SK-N-SH (cell line): ENCODE measurements at regions not wholly inside any gene's neighbourhood (a gene's known extent, or its start where the extent isn't known, plus 50 kb on each side); places are given as distances from the start of the nearest gene placed in this dataset.

Experiments used
- CTCF ChIA-PET: fragments of 300-600, 350-600 bp; formaldehyde crosslinking; extraction: SDS; loops from one replicate; lab custom pipeline; 2021; lab: Yijun Ruan, JAX
- POLR2A ChIA-PET: fragments of 350-600 bp; sonication (Branson Sonifier 250); formaldehyde crosslinking; extraction: SDS; loops from one replicate; lab custom pipeline; 2020; ENCODE audit warnings: antibody characterized with exemption, inconsistent platforms; lab: Yijun Ruan, JAX
- DNase-seq: peaks from one replicate; pipeline ENCODE4 v3.0.0; 2012
- H2AFZ ChIP-seq: fragments of 200-600 bp; sonication (generic); 2 replicates; pipeline ENCODE4 v1.8.1; 2016; ENCODE audit warnings: antibody characterized with exemption, mild to moderate bottlenecking, low read depth
- H3F3A ChIP-seq: fragments of 200-600 bp; sonication (generic); replicated peaks from 2 replicates; pipeline ENCODE3; 2016; ENCODE audit warnings: antibody characterized with exemption, mild to moderate bottlenecking; ENCODE audit not compliant: insufficient read depth
- H3K27ac ChIP-seq, 2 experiments: fragments of 200-500 bp in 1 of 2; fragments of 200-600 bp in 1 of 2; sonication (Bioruptor generic) in 1 of 2; sonication (generic), shearing (Covaris generic) in 1 of 2; 2 replicates each; pipeline versions ENCODE4 v1.5.1 to v1.6.1; 2014 to 2016; ENCODE audit warnings: low read depth in 2 of 2, inconsistent platforms in 1 of 2, low read length in 1 of 2, mild to moderate bottlenecking in 1 of 2, mixed read lengths in 1 of 2
- H3K27me3 ChIP-seq: fragments of 200-600 bp; sonication (generic), shearing (Covaris generic); 2 replicates; pipeline ENCODE4 v1.6.1; 2016; ENCODE audit warnings: mixed run types; ENCODE audit not compliant: insufficient read depth
- H3K36me3 ChIP-seq, 2 experiments: fragments of 200-500 bp in 1 of 2; fragments of 200-600 bp in 1 of 2; sonication (Bioruptor generic) in 1 of 2; sonication (generic) in 1 of 2; replicated peaks in 1 of 2; 2 replicates each; pipeline versions ENCODE3 to v1.5.1; 2014 to 2016; ENCODE audit warnings: low read length in 1 of 2, mild to moderate bottlenecking in 1 of 2; ENCODE audit not compliant: insufficient read depth in 2 of 2, control insufficient read depth in 1 of 2
- H3K4me1 ChIP-seq, 2 experiments: fragments of 200-500 bp in 1 of 2; fragments of 200-600 bp in 1 of 2; sonication (Bioruptor generic) in 1 of 2; sonication (generic), shearing (Covaris generic) in 1 of 2; 2 replicates each; pipeline versions ENCODE4 v1.5.1 to v1.6.1; 2014 to 2016; ENCODE audit warnings: low read depth in 1 of 2, low read length in 1 of 2, mixed run types in 1 of 2; ENCODE audit not compliant: insufficient read depth in 2 of 2, control insufficient read depth in 1 of 2
- H3K4me2 ChIP-seq: fragments of 200-600 bp; sonication (generic), shearing (Covaris generic); 2 replicates; pipeline ENCODE4 v1.6.1; 2017; ENCODE audit warnings: mixed run types
- H3K4me3 ChIP-seq, 2 experiments: fragments of 200-500 bp in 1 of 2; fragments of 200-600 bp in 1 of 2; sonication (Bioruptor generic) in 1 of 2; sonication (generic), shearing (Covaris generic) in 1 of 2; 2 replicates each; pipeline versions ENCODE4 v1.5.1 to v1.8.1; 2014 to 2016; ENCODE audit warnings: low read depth in 2 of 2, inconsistent platforms in 1 of 2, low read length in 1 of 2, mild to moderate bottlenecking in 1 of 2, mixed read lengths in 1 of 2, moderate library complexity in 1 of 2
- H3K79me2 ChIP-seq: fragments of 200-600 bp; sonication (generic); 2 replicates; pipeline ENCODE4 v1.8.1; 2017; ENCODE audit warnings: mild to moderate bottlenecking; ENCODE audit not compliant: insufficient read depth
- H3K9ac ChIP-seq: fragments of 200-600 bp; sonication (generic); 2 replicates; pipeline ENCODE4 v1.6.1; 2017; ENCODE audit warnings: mixed run types
- H3K9me2 ChIP-seq: fragments of 200-600 bp; sonication (generic); 2 replicates; pipeline ENCODE4 v1.6.1; 2017; ENCODE audit warnings: mixed run types
- H3K9me3 ChIP-seq: fragments of 200-600 bp; sonication (generic); 2 replicates; pipeline ENCODE4 v1.6.1; 2017; ENCODE audit warnings: mixed run types, mild to moderate bottlenecking, moderate library complexity
- H4K20me1 ChIP-seq: fragments of 200-600 bp; sonication (generic); 2 replicates; pipeline ENCODE4 v1.6.1; 2017; ENCODE audit warnings: mild to moderate bottlenecking, mixed run types; ENCODE audit not compliant: insufficient read depth
- FOSL2 ChIP-seq: IDR thresholded peaks from 2 replicates; pipeline ENCODE4 v1.4.0; 2012; ENCODE audit warnings: low read depth, mild to moderate bottlenecking, moderate library complexity, borderline replicate concordance
- GATA2 ChIP-seq: sonication (generic); formaldehyde crosslinking; IDR thresholded peaks from 2 replicates; pipeline ENCODE4 v1.5.0; 2020; ENCODE audit warnings: mild to moderate bottlenecking, missing genetic modification reagents
- MEF2A ChIP-seq: IDR thresholded peaks from 2 replicates; pipeline ENCODE4 v1.4.0; 2012; ENCODE audit warnings: low read depth, borderline replicate concordance
- POLR2AphosphoS5 ChIP-seq: IDR thresholded peaks from 2 replicates; pipeline ENCODE4 v1.6.1; 2012; ENCODE audit warnings: low read depth, low read length
- RAD21 ChIP-seq: IDR thresholded peaks from 2 replicates; pipeline ENCODE4 v1.6.1; 2012; ENCODE audit warnings: mild to moderate bottlenecking, low read length
- RFX5 ChIP-seq: IDR thresholded peaks from 2 replicates; pipeline ENCODE4 v1.6.1; 2012; ENCODE audit warnings: mild to moderate bottlenecking, improper control_type of control experiment, low read length
- SIN3A ChIP-seq: IDR thresholded peaks from 2 replicates; pipeline ENCODE4 v1.6.1; 2012; ENCODE audit warnings: low read depth, mild to moderate bottlenecking, low read length, moderate library complexity, borderline replicate concordance
- TAF1 ChIP-seq: IDR thresholded peaks from 2 replicates; pipeline ENCODE4 v1.6.1; 2012; ENCODE audit warnings: low read depth, mild to moderate bottlenecking, low read length, moderate library complexity, borderline replicate concordance
- USF2 ChIP-seq: fragments of 150-350 bp; IDR thresholded peaks from 2 replicates; pipeline ENCODE4 v1.6.1; 2017; ENCODE audit warnings: antibody characterized with exemption, low read length, low read depth, borderline replicate concordance
- YY1 ChIP-seq: IDR thresholded peaks from 2 replicates; pipeline ENCODE4 v1.4.0; 2012; ENCODE audit warnings: low read depth, mild to moderate bottlenecking
- ZBTB33 ChIP-seq: IDR thresholded peaks from 2 replicates; pipeline ENCODE4 v1.4.0; 2012; ENCODE audit warnings: low read depth, borderline replicate concordance
- WGBS: methylation state at CpG from one replicate; pipeline ENCODE4 v1.1.6; 2017; ENCODE audit warnings: low lambda C conversion rate; 5-methylcytosine and 5-hydroxymethylcytosine counted together
- TF ChIP-seq, protein P1 (sequence below): fragments of 200-600 bp; sonication (generic); IDR thresholded peaks from 2 replicates; pipeline ENCODE4 v1.6.1; 2017; ENCODE audit warnings: antibody characterized with exemption, mild to moderate bottlenecking, moderate library complexity
- TF ChIP-seq, protein P2 (sequence below): IDR thresholded peaks from 2 replicates; pipeline ENCODE4; 2012
- TF ChIP-seq, protein P3 (sequence below): fragments of 150-350 bp; IDR thresholded peaks from 2 replicates; pipeline ENCODE4 v1.6.1; 2016; ENCODE audit warnings: mild to moderate bottlenecking, low read depth, low read length
- TF ChIP-seq, protein P4 (sequence below): IDR thresholded peaks from 2 replicates; pipeline ENCODE4 v1.4.0; 2012; ENCODE audit warnings: low read depth

DNA sequence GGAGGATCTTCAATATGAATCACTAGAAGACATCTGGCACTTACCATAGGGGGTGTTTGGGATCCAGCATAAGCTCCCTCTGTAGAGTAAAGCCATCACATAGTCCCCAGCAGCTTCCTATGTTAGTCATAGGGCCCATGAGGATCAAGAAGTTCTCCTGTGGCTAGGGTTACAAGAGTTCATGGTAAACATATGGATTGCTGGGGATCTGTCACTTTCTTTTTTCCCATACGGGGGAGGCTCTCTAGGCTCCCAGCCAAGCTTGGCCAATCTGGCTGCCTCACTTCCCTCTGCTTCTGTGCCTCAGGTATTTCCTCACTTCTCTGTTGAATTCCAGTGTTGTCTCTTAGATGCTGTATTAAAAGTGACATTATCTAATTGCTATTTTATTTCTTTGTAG, 597.9 kb downstream of the PDCD6IP start (continued):
- no peak for TF ChIP-seq ZBTB33
- TF ChIP-seq, protein P1, sequence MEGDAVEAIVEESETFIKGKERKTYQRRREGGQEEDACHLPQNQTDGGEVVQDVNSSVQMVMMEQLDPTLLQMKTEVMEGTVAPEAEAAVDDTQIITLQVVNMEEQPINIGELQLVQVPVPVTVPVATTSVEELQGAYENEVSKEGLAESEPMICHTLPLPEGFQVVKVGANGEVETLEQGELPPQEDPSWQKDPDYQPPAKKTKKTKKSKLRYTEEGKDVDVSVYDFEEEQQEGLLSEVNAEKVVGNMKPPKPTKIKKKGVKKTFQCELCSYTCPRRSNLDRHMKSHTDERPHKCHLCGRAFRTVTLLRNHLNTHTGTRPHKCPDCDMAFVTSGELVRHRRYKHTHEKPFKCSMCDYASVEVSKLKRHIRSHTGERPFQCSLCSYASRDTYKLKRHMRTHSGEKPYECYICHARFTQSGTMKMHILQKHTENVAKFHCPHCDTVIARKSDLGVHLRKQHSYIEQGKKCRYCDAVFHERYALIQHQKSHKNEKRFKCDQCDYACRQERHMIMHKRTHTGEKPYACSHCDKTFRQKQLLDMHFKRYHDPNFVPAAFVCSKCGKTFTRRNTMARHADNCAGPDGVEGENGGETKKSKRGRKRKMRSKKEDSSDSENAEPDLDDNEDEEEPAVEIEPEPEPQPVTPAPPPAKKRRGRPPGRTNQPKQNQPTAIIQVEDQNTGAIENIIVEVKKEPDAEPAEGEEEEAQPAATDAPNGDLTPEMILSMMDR = no peak
- TF ChIP-seq, all 33 proteins: peak for 0

- Histone ChIP-seq H3K9me2 (no peaks in the 10 kb centered on the region), H2AFZ (no peak overlapping the region), H3K27me3 (no peaks in the 10 kb centered on the region), H3K9me3 (no peaks in the 10 kb centered on the region), H3K27ac (no peak overlapping the region), H3K9ac (no peak overlapping the region), H3K4me3 (no peak overlapping the region), H3F3A (no peaks in the 10 kb centered on the region), H3K79me2 (no peaks in the 10 kb centered on the region), H3K4me1 (no peaks in the 10 kb centered on the region), H3K4me2 (no peak overlapping the region), H3K36me3 (no peaks in the 10 kb centered on the region), H4K20me1 (no peaks in the 10 kb centered on the region)
- no peak for DNase-seq
- POLR2A ChIA-PET = no interaction called here
- CTCF ChIA-PET = no interaction called here
- TF ChIP-seq RAD21 (no peak), MEF2A (no peak), GATA2 (CRISPR knock-in tag) (no peak), RFX5 (no peak)
- TF ChIP-seq, protein P2, sequence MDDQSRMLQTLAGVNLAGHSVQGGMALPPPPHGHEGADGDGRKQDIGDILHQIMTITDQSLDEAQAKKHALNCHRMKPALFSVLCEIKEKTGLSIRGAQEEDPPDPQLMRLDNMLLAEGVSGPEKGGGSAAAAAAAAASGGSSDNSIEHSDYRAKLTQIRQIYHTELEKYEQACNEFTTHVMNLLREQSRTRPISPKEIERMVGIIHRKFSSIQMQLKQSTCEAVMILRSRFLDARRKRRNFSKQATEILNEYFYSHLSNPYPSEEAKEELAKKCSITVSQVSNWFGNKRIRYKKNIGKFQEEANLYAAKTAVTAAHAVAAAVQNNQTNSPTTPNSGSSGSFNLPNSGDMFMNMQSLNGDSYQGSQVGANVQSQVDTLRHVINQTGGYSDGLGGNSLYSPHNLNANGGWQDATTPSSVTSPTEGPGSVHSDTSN = no peak
Measured at GRCh38 chr3:34396956-34397355, 598.5 kb downstream of the PDCD6IP start.

DNA sequence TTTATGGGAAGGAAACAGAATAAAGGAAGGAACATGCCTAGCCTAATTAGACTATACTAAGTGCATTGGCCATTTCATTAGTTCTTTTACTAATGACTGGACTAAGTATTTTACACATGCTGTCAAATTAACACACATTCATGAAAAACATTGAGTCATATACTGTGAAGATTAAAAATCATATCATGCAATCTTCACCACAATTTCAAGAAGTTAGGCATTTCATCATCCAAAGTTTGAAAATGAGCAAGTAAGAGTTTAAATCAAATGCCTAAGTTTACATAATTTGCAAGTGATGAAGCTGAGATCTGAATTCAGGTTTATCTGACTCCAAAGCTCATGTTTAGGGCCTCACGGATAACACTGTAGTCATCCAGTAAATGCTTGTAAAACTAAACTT, 601.0 kb downstream of the PDCD6IP start:
- no peaks in the 10 kb centered on the region for H3K36me3 ChIP-seq
- TF ChIP-seq FOSL2 (no peak), GATA2 (CRISPR knock-in tag) (no peak), YY1 (no peak), POLR2AphosphoS5 (no peak), SIN3A (no peak), RAD21 (no peak), TAF1 (no peak), USF2 (no peak)
- TF ChIP-seq, protein P2 = no peak
- TF ChIP-seq, protein P3, sequence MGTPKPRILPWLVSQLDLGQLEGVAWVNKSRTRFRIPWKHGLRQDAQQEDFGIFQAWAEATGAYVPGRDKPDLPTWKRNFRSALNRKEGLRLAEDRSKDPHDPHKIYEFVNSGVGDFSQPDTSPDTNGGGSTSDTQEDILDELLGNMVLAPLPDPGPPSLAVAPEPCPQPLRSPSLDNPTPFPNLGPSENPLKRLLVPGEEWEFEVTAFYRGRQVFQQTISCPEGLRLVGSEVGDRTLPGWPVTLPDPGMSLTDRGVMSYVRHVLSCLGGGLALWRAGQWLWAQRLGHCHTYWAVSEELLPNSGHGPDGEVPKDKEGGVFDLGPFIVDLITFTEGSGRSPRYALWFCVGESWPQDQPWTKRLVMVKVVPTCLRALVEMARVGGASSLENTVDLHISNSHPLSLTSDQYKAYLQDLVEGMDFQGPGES = no peak
- TF ChIP-seq, protein P4, sequence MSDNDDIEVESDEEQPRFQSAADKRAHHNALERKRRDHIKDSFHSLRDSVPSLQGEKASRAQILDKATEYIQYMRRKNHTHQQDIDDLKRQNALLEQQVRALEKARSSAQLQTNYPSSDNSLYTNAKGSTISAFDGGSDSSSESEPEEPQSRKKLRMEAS = no peak
- TF ChIP-seq, all 33 proteins: peak for 0
- POLR2A ChIA-PET = no interaction called here
- H3F3A ChIP-seq = no peaks in the 10 kb centered on the region
- no peaks in the 10 kb centered on the region for H3K27me3 ChIP-seq
- DNase-seq = no peak
- WGBS = 18% methylated on average over 1 of the region's 1 CpG
- H2AFZ ChIP-seq = no peak overlapping the region
- H3K4me1 ChIP-seq = no peaks in the 10 kb centered on the region
- no peak overlapping the region for H3K4me3 ChIP-seq
- no peak overlapping the region for H3K4me2 ChIP-seq
- H3K9me2 ChIP-seq = no peaks in the 10 kb centered on the region
- CTCF ChIA-PET = no interaction called here
- H3K9ac ChIP-seq = no peak overlapping the region
- H3K79me2 ChIP-seq = no peaks in the 10 kb centered on the region
- H3K9me3 ChIP-seq = no peaks in the 10 kb centered on the region
- H4K20me1 ChIP-seq = no peaks in the 10 kb centered on the region
- H3K27ac ChIP-seq = no peak overlapping the region
